ENCODE measurements at regions not wholly inside any gene's neighbourhood (a gene's known extent, or its start where the extent isn't known, plus 50 kb on each side); places are given as distances from the start of the nearest gene placed in this dataset.

DNA sequence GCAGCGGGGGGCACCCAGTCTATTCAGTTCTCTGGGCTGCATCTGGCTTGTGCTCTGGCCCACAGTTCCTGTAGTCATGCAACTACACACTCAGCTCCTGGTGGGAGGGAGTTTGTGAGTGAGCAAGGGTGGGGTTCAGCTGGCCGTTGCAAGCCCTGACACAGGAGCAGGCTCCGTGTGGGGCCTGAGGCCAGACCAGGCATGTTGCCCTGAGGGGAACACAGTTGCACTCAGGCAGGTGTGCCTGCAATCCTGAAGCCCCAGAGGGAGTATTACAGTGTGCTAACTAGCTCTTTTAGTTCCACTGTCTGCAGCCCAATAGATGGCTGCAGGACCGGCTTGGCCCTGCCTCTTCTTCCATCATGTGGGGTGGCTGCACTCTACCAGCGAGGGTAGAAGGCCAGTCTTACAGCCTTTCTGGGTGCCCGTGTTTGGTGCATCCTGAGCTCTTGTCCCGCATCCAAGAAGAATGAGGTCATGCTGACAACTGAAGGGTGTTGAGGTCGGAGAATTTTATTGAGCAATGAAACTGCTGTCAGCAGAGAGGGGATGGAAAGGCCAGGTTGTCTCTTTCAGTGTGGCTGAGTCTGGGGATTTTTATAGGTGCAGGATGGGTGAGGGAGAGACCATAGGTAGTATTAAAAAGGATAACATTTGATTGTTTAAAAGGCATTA is 49.9 kb upstream of the ELAC2 start:
- no peaks in the 10 kb centered on the region for H3K4me1 Mint-ChIP-seq
- DNase-seq (ENCODE audit: low spot score in 2 of 2) (no peak), ATAC-seq (ENCODE audit: low read depth) (no peak)
- H3K27me3 Mint-ChIP-seq = peaks cover 3% of the 10 kb centered on the region
- H3K27ac Mint-ChIP-seq = no peak overlapping the region
- H3K36me3 Mint-ChIP-seq = no peaks in the 10 kb centered on the region
- peaks cover 6% of the 10 kb centered on the region for H3K9me3 Mint-ChIP-seq
- H3K4me3 Mint-ChIP-seq = no peak overlapping the region
